Central memory CD4-positive, alpha-beta T cell (primary cell): ENCODE measurements at regions not wholly inside any gene's neighbourhood (a gene's known extent, or its start where the extent isn't known, plus 50 kb on each side); places are given as distances from the start of the nearest gene placed in this dataset.
"Not testable (repeated sequence)": the region's sequence is repeated elsewhere in the genome, so short reads cannot be mapped to it uniquely, and the experiment has no call there.

ENCODE experiments used
- DNase-seq: peaks from one replicate; pipeline ENCODE4 v3.0.0; 2022

DNA sequence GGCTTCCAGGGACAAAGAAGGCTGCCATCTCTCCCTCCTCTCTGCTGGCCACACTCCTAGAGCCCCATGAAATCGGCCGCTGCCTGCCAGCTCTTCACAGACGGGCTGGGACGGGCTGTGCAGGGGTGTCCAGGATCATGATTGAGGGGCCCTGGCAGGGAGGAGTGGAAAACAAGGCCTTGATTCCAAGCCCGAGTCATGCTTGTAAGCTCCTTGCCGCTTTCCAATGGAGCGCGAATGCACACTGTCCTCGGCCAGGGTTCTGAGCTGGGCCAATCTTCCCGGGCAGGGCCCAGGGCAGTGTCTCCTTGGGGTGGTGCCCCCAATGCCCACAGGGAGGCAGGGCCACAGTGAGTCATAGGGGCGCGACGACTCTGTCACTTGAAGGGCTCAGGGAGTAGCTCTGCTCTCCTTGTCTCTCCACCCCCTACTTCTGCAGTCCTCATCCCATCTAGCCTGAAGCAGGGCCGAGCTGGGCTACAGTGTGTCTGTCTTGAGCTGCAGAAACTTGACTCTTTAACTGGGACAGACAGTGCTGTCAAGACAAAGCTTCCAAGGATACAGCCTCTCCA is 186.2 kb upstream of the SVIL start:
- no peak for DNase-seq

DNA sequence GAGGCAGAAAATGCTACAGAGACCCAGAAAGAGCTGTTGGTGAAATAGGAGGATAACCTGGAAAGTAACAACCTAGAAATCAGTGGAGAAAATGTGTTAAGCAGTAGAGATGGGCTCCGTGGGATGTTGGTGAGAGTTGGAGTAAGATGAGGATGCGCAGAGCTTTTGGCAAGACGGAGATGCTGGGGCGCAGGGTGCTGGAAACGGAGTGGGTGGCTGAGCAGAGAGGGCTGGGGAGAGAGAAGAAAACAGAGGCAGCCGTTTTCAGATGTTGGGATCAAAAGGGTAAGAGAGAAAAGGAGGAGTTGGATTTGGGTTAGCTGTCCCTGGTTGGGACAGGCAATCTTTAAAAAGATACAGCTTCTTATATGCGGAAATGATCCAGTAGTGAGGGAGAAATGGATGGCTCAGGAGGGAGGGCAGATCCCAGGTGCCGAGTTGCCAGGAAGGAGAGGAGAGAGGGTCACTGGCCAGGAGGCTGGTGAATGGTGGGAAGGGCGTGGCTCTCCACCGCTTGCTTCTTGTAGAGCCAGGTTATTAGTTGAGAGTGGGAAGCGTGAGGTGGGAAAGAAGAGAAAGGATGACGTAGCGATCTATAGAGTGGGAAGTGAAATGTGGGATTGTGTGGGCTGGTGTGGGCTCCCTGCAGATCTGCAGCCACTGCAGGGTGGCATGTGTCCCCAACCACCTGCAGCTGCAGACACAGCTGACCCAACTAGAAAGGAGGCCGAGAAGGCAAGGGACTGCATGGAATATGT is 182.2 kb upstream of the SVIL start:
- no peak for DNase-seq

DNA sequence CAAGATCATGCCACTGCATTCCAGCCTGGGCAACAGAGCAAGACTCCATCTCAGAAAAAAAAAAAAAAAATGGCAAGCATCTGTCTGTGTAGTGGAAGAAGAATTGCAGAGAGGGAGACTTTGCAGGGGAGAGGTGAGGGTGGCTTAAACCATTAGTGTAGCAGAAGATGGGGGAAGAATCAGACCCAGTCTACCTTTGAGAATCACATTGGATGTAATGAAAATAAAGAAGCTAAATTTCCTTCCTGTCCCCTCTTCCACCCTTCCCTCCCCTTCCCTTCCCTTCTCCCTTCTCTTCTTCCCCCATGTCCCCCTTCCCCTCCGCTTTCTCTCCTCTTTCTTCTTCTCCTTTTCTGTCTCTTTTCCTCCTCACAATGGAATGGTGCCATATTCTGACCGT is 180.8 kb upstream of the SVIL start:
- no peak for DNase-seq

DNA sequence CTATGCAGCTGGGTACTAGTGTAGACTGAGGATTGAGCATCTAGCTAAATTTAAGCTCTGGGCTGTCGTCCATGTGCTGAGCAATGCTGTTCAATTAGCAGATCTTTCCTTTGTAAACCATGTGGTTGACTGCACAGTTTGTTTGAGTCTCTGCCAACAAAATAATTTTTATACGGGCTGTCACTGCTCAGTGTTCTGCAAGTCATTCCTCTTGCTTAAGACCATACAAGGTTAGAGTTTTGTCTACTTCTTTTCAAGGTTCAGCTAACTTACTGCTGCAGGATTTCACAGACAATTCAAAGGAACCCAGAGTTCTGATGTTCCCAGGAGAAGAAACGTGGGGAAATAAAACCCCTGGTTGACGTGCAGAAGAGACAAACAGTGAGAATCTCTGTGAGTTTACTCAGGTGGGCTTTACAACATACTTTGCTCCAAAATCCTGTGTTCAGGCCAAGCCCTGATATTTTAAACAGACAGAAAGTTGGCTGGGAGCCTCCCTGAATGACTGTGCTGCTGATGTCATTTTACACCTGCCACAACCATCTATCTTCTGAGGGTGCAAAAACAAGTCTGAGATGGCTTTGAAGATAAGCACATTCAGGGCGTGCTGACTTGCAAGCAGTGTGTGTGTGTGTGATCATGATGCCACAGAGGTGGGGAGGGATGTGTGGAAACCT is 177.1 kb upstream of the SVIL start:
- peak; percentile 10 for DNase-seq

DNA sequence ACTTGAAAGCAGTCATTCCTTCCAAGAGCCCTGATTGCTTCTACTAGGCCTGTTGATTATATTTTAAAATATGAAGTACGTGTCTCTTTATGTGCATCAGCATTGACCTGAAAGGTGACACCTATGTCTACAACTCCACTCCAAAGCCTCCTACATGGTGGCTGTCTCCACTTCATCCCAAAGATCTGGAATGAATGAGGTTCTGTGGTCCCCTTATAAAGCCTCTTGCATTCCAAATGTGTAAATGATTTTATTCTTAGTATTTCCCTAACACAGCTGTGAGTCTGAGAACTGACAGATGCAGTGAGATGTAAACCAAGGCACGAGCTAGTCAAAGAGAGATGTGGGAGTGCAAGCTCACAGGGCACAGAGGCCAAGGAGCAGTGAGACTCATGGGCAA is 176.0 kb upstream of the SVIL start:
- no peak for DNase-seq

DNA sequence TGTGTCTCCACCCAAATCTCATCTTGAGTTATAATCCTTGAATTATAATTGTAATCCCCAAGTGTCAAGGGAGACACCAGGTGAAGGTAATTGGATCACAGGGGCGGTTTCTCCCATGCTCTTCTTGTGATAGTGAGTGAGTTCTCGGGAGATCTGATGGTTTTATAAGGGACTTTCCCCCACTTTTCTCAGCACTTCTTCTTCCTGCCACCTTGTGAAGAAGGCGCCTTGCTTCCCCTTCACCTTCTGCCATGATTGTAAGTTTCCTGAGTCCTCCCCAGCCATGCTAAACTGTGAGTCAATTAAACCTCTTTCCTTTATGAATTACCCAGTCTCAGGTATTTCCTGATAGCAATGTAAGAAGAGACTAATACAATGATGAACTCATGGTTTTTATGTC is 175.5 kb upstream of the SVIL start:
- DNase-seq: not testable (repeated sequence)

DNA sequence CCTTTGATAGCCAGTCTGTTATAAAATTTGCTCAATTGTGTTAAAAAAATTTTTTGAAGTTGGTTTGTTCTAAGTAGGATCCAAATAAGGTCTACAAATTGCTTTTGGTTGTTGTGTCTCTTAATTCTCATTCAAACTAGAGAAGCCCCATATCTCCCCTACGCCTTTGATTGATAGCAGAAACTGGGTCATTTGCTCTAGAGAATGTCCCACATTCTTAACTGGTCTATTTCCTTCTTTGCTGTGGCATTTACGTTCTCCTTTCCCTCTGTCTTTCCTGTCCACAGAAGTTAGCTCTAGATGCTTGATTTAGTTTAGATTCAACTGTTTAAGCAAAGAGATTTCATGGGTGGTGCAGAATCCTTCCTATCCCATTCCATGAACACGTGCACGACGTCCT is 174.6 kb upstream of the SVIL start:
- no peak for DNase-seq

DNA sequence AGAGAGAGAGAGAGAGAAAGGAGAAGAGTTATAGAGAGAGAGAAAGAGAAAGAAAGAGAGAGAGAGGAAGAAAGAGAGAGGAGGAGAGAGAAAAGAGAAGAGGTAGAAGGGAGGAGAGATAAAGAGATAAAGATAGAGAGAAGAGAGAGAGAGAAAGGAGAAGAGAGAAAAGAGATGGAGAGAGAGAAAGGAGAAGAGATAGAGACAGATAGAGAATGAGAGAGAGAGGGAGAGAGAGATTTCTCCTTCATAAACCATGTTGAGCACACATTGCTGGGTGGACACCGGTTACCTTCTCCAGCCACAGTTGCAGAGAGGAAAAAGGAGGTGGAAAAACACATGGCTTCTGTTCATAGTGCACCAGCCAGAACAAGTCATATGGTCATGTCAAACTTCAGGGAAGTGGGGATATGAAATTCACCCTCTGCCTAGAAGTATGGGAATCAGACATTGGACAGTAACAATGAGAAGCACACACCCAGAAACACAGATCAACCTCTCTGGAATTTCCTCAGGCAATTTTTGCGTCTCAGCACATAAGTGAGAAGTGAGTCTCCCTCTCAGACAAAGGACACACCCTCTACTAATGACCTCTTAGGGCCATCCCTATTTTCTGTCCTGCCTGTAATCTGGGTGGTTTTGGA is 172.5 kb upstream of the SVIL start:
- DNase-seq: no peak

DNA sequence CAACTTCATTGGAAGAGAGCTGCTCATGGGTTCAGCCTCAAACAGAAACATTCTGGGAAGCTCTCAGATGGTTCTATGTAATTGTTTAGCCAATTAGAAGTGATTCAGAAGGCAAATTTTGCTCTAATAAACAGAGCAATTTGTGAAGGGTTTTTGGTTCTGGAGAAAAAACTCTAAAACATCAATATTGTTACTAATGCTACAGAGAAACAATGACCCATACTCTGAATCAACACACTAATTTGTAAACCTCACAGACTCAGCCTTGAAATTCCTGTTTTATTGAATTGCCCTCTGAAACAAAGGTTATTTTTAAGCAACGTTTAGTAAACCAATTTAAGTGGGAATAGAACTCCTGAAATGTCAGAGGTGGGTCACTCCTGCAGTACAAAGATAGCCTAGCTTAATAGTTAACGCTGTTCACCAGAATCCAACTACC is 171.6 kb upstream of the SVIL start:
- no peak for DNase-seq

DNA sequence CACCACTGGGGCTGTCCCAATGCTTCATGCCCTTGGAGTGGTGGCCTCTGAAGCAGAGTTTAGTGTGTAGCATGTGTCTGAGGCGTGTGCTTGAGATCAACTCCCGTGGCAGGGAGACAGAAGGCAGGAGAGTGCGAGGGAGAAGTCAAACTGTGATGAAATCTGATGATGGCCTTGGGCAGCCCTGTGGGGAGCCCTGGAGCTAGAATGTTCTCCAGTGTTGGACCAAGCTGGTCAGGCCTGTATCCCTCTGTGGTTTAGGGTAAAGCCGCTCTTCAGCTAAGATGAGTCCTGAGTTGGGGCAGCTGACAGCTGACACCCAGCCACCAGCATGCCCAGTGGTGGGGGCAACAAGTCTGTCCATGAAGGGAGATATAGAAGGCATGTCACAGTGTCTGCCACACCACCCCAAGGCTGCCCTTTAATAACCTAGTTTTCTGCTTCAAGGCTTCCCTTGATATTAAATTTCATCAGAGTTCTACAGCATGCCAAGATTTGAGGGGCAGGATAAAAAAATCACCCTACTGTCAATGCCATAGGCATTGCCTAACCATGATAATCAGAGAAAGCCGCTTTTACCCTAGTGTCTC is 170.5 kb upstream of the SVIL start:
- DNase-seq: no peak

DNA sequence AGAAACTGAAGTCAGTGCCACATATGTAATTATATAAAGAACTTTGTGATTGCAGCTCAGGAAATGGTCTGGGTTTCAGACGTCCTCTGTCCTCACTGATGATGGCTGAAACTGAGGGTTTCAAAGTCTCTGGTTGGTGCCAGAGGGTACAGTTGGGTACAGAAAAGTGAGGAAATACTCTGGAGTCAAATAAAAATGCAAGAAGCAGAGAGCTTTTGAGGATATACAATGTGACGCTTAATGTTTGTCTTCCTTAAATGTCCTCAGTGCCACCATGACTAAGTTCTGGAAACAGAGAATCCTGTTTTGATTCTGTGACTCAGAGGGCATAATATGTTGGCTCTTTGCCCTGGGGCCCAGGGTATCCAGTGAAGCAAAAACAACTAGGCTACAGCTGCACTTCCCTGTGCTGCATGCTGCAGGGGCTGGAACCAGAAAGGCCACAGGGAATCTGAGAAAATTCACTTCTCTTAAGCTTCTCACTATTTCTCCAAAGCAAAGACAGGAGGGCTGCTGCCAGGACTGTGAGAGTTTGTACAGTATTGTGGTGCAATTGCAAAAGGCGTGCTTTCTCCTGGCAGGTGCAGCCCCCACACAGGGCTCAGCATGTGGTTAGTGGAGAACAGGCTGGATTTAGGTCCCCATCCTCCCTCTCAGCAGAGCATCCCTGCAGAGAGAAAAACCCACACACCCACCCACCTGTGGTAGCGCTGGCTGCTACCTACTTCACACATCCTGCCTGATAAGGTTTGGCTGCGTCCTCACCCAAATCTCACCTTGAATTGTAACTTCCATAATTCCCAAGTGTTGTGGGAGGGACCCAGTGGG is 169.5 kb upstream of the SVIL start:
- DNase-seq: no peak

DNA sequence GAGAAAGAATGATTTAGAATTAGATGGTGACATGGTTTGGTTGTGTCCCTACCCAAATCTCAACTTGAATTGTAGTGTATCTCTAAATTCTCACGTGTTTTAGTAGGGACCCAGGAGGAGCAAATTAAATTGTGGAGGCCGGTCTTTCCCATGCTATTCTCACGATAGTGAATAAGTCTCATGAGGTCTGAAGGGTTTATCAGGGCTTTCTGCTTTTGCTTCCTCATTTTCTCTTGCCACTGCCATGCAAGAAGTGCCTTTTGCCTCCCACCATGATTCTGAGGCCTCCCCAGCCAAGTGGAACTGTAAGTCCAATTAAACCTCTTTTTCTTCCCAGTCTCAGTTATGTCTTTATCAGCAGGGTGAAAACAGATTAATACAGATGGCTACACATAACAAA is 167.4 kb upstream of the SVIL start:
- no peak for DNase-seq

DNA sequence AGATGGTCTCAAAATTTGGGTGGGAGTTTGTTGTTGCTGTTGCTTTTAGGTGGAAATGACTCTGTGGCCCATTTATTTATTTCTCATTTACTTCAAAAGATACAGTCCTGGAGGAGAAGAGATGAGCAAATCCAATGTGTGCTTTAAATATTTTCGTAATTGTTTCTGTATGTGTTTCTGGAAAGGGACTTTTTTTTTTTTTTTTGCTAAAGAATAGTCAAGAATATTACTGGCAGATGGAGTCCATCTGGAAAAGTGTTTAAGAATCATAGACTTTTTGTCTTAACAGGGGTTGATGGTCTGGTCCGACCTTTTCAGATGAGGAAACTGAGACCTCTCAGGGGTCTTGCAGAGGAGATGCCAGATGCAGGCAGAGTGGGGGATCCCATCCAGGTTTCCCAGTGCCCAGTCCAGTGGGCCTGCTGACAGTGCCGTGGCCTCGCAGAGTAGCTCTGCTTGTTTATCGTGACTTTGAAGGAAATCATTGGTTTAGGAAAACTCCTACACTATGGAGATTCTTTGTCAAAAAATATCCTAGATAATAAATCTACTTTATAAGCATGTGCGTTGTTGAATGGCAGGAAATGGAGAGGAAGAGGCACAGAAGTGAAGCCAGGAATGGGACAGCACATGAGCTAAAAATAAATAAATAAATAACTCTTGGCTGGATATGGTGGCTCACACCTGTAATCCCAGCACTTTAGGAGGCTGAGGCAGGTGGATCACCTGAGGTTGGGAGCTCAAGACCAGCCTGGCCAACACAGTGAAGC is 164.3 kb upstream of the SVIL start:
- no peak for DNase-seq

DNA sequence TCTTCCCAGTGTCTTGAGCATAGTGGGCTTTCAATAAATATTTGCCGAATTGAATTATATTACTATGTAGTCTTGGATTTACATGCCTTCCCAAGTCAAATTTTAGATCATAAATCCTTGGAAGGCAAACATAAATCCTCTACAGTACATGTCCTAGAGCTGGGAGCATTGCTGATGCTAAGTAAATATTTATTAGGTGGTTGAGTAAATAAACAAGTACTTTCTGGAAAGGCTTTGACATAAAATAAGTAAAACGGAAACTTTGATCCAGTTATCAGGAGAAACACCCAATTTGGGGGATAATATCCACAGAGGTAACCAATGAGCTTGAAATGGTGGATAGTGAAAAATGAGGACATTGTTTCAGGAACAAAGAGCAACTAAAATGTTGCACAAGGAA is 162.8 kb upstream of the SVIL start:
- no peak for DNase-seq

DNA sequence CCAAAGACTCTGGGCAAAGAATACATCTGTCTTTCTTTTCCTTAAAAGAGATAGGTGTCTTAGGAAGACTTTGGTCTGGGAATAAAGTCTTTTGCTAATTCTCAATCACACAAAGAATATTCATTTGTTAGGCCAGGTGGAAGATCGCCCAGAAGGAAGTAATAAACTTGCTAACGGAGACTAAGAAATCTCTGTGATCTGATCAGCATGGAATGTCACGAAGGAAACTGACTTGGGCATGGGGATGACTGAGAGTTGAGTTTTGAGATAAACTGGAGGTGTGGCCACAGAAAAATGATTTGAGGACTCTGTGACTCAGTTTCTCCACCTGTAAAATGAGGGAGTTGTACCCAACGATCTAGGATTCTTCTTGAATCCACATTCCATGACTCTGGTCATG is 161.1 kb upstream of the SVIL start:
- DNase-seq: no peak

DNA sequence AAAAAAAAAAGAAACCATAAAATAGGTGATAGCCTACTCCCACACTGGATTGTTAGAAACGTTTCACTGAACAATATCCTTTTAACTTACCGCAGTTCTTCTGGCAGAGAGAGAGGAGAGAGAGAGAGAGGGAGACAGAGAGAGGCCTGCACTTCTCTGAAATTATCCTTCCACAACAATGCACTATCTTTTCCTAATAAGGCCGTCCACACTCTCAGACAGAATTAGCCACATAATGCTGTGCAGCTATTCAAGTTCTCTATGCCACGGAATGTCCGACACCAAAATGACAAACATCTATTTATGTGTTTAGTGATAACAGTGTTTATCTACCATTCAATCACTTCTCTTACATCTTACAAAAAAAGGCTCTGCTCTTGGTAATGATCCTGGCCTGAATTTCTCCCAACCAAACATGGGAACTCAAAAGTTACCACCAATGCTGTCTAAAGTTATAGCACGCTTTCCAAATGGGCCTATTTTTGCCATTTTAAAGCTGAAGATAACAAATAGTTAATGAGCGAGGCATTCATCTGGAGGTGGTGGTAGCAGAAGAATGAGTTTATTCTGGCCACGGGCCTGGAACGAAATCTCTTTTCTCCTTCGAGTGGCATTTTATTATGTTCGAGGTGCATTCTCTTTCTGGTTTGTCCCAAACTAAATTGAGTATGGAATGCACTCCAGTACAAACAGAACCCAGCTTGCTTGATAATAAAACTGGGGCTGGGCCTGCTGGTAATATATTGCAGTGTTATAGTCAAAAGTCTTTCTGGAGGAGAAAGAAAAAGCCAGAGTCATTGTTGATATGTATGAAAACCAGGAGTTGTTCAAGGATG is 160.2 kb upstream of the SVIL start:
- DNase-seq: no peak

DNA sequence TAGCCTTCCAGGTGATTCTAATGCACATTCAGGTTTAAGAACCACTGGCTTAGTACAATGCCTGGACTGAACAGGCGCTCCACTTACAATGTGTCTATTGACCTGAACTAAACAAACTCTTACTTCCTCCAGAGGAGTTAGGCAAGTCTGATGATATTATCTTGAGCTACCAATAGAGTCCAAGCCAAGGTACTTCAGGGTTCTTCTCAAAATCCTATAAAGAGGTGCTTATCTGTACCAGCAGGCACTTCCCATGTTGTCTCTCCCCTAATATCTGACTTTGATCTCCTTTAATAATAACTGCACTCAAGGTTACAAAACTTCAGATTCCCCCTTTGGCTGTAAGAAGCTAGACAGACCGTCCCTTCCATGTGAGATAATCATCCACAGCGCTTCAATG is 157.0 kb upstream of the SVIL start:
- DNase-seq: no peak

DNA sequence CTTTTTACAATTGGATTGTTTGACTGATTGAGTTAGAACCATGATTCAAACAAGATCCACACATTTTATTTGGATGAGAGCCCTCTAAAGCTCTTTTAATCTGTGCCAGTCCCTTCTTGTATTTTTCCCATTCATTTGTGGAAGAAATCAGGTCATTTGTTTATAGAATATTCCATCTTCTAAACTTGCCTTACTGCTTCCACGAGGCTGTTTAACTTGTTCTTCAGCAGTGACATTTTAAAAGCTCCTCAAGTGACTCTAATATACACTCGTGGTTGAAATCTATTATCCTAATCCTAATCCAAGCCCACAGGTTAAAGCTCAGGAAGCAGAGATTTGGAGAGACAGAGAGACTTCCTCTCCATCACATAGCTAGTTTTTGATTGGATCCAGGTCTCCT is 155.4 kb upstream of the SVIL start:
- no peak for DNase-seq

DNA sequence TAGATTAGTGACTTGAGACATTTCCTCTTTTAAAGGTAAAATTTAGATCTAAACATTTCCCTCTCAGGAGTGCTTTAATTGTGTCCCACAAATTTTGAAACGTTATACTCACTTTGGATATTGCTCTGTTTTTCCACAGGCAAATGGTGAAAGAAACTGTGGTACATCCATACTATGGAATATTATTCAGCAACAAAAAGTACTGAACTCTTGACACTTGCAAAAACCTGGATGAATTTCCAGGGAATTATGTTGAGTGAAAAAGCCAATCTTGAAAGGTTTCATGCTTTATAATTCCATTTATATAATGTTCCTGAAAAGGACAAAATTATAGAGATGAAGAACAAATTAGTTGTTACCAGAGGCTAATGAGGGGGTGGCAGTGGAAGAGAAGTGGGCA is 153.3 kb upstream of the SVIL start:
- DNase-seq: no peak

DNA sequence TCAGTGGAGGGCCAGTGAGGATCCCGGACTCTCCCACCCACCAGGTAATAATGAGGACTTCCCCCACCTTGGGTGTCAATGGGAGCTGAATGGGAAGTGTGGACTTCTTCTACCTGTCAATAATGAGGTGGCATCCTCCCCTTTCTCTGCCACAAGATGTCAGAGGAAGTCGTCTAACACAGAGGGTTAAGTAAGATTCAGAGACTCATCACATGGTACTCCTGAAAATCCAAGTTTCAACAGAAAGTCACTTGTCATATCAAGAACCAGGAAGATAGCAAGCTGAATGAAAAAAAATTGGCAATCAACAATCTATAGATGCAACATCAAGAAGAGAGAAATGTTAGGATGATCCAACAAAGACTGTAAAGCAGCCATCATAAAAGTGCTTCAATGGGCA is 150.9 kb upstream of the SVIL start:
- no peak for DNase-seq
